ENCODE measurements at regions not wholly inside any gene's neighbourhood (a gene's known extent, or its start where the extent isn't known, plus 50 kb on each side); places are given as distances from the start of the nearest gene placed in this dataset.
A peak's percentile ranks its signal among the peaks of the same experiment; 100 is the strongest.

DNA sequence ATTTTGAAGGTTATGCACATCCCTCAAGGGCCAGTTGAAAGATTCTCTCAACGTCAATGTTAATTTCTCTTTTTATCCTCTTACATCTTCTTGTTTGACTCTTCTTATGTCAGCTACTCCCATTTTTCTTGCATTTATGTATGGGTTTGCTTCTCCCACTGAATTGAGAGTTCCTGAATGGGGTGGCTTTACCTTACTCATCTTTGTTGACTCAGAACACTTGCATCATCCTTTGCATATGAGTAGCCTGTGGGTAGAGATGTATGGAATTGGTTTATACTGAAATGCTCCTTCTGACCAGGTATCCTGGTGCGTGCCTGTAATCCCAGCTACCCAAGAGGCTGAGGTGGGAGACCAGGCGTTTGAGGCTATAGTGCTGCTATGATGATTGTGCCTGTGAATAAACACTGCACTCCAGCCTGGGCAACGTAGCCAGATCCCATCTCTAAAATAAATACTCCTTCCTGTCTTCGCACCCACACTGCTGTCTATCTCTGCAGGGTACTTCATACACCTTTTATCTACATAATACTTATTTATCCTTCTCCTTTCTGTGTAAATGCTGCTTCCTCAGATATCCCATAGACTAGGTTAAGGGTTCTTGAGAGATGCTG lies 123.6 kb upstream of the DPH6 start (continued):
- TF ChIP-seq CEBPG (CRISPR knock-in tag; IDR thresholded peaks at IDR 0.05) (no peak), CEBPG (tag; conservative IDR thresholded peaks at IDR 0.05 in 1 of 2, IDR thresholded peaks at IDR 0.05 in 1 of 2) (peak in 1 of 2 experiments; percentile 83; a peak in 2 of 4 replicates), ZNF121 (CRISPR knock-in tag; conservative IDR thresholded peaks at IDR 0.05) (peak; percentile 35; the same call in 1 of the 2 replicates), ZNF282 (CRISPR knock-in tag; IDR thresholded peaks at IDR 0.05) (no peak), JUND (IDR thresholded peaks at IDR 0.05; ENCODE audit: borderline replicate concordance, low read depth, low read length) (peak; percentile 14; the same call in 1 of the 2 replicates), JUND (tag; IDR thresholded peaks at IDR 0.05; ENCODE audit: borderline replicate concordance, low read depth, low read length) (no peak), TRIM24 (IDR thresholded peaks at IDR 0.05) (peak in 1 of 2 experiments; percentile 41; a peak in 1 of 4 replicates), FOXA3 (CRISPR knock-in tag; conservative IDR thresholded peaks at IDR 0.05 in 1 of 2, IDR thresholded peaks at IDR 0.05 in 1 of 2) (peak in 1 of 2 experiments; percentile 84; a peak in 2 of 4 replicates), EP300 (IDR thresholded peaks at IDR 0.05; ENCODE audit: low read length) (no peak), L3MBTL2 (IDR thresholded peaks at IDR 0.05) (no peak), ATF7 (IDR thresholded peaks at IDR 0.05) (0 out of 2 replicates have a peak, but pooled peaks have one; percentile 33), C11orf30 (IDR thresholded peaks at IDR 0.05; ENCODE audit: low read depth) (0 out of 2 replicates have a peak, but pooled peaks have one; percentile 12), RBM25 (IDR thresholded peaks at IDR 0.05; ENCODE audit: low read depth, low read length, severe bottlenecking) (peak; percentile 61), FOXK1 (CRISPR knock-in tag; IDR thresholded peaks at IDR 0.05; ENCODE audit: borderline replicate concordance) (no peak)
